HepG2 (cell line): ENCODE measurements at regions not wholly inside any gene's neighbourhood (a gene's known extent, or its start where the extent isn't known, plus 50 kb on each side); places are given as distances from the start of the nearest gene placed in this dataset.

Experiments used
- FOXM1 ChIP-seq: sonication (generic); formaldehyde crosslinking; IDR thresholded peaks from 2 replicates; pipeline ENCODE4 v1.5.0; 2020; ENCODE audit warnings: missing genetic modification reagents
- HNRNPLL ChIP-seq: fragments of 200-400 bp; formaldehyde crosslinking; IDR thresholded peaks from 2 replicates; pipeline ENCODE4 v1.6.1; 2017; ENCODE audit warnings: mild to moderate bottlenecking, low read depth, low read length; ENCODE audit not compliant: poor library complexity, severe bottlenecking
- MAFF ChIP-seq: IDR thresholded peaks from 2 replicates; pipeline ENCODE4 v1.6.1; 2011; ENCODE audit warnings: low read depth, low read length, improper control_type of control experiment
- NFE2L1 ChIP-seq: sonication (generic); formaldehyde crosslinking; IDR thresholded peaks from 2 replicates; pipeline ENCODE4 v1.4.0; 2020; ENCODE audit warnings: missing genetic modification reagents, mild to moderate bottlenecking, borderline replicate concordance
- ZC3H13 ChIP-seq: sonication (generic); formaldehyde crosslinking; IDR thresholded peaks from 2 replicates; pipeline ENCODE4 v1.8.1; 2023; ENCODE audit warnings: mild to moderate bottlenecking, missing genetic modification reagents, moderate library complexity
- ZNF12 ChIP-seq: sonication (generic); formaldehyde crosslinking; IDR thresholded peaks from 2 replicates; pipeline ENCODE4 v1.5.0; 2020; ENCODE audit warnings: missing genetic modification reagents
- ZNF232 ChIP-seq: sonication (generic); formaldehyde crosslinking; IDR thresholded peaks from 2 replicates; pipeline ENCODE4 v1.4.0; 2020; ENCODE audit warnings: missing genetic modification reagents, borderline replicate concordance
- ZNF431 ChIP-seq: sonication (generic); formaldehyde crosslinking; IDR thresholded peaks from 2 replicates; pipeline ENCODE4 v1.9.0; 2022; ENCODE audit warnings: missing genetic modification reagents, low read depth, mild to moderate bottlenecking, borderline replicate concordance

DNA sequence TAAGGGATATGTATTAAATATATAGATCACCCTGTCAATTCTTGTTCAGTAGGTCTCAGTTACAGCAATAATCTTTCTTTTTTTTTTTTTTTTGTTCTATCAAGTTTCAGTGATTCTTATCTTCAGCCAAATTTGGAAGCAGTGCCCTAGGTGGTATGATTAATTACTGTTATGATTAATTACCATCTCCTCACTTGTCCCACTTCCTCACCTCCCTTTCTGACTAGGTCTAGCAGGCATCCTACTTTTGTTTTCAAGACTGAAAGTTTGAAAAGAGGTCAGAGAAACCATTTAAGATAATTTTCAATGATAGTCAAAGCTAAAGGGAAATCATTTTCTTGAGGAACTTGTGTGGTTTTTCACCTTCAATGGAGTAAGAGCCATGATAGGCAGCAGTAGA, 144.0 kb upstream of the CNTN4 start:
- TF ChIP-seq ZNF232 (CRISPR knock-in tag) (no peak), FOXM1 (CRISPR knock-in tag) (no peak), ZNF12 (no peak), ZNF431 (CRISPR knock-in tag) (no peak), MAFF (no peak), NFE2L1 (CRISPR knock-in tag) (no peak), HNRNPLL (no peak), ZC3H13 (CRISPR knock-in tag) (no peak)
